AG04450 (cell line): ENCODE measurements at regions not wholly inside any gene's neighbourhood (a gene's known extent, or its start where the extent isn't known, plus 50 kb on each side); places are given as distances from the start of the nearest gene placed in this dataset.

Source experiments
- CTCF ChIA-PET: fragments of 300-600, 350-600 bp; formaldehyde crosslinking; extraction: SDS; loops from one replicate; lab custom pipeline; 2022; ENCODE audit warnings: antibody characterized with exemption, inconsistent platforms; lab: Charles Lee
- POLR2A ChIA-PET: fragments of 350-600 bp; formaldehyde crosslinking; extraction: SDS; loops from one replicate; lab custom pipeline; 2021; ENCODE audit warnings: antibody characterized with exemption, inconsistent platforms; lab: Yijun Ruan, JAX
- DNase-seq: peaks from one replicate; pipeline ENCODE4 v3.0.0-alpha.2; 2011; ENCODE audit warnings: low read depth, low spot score
- H3K27ac ChIP-seq: one replicate; pipeline ENCODE4 v1.5.1; 2012; ENCODE audit warnings: low read depth, low read length, control low read depth
- H3K27me3 ChIP-seq: one replicate; pipeline ENCODE4 v1.6.0; 2012; ENCODE audit warnings: low read length; ENCODE audit not compliant: control insufficient read depth, insufficient read depth
- H3K4me3 ChIP-seq: 2 replicates; pipeline ENCODE4 v1.5.1; 2011; ENCODE audit warnings: mild to moderate bottlenecking, low read depth, low read length, control low read depth
- H3K9me3 ChIP-seq: 2 replicates; pipeline ENCODE4 v1.5.1; 2012; ENCODE audit warnings: low read length; ENCODE audit not compliant: control insufficient read depth, insufficient read depth
- TF ChIP-seq, protein P1 (sequence below): IDR thresholded peaks from 2 replicates; pipeline ENCODE4 v1.5.1; 2011; ENCODE audit warnings: low read depth, low read length, control low read depth, inconsistent platforms

- H3K27ac ChIP-seq: no peak overlapping the region
- no peak for DNase-seq
- H3K27me3 ChIP-seq: no peaks in the 10 kb centered on the region
- TF ChIP-seq, protein P1, sequence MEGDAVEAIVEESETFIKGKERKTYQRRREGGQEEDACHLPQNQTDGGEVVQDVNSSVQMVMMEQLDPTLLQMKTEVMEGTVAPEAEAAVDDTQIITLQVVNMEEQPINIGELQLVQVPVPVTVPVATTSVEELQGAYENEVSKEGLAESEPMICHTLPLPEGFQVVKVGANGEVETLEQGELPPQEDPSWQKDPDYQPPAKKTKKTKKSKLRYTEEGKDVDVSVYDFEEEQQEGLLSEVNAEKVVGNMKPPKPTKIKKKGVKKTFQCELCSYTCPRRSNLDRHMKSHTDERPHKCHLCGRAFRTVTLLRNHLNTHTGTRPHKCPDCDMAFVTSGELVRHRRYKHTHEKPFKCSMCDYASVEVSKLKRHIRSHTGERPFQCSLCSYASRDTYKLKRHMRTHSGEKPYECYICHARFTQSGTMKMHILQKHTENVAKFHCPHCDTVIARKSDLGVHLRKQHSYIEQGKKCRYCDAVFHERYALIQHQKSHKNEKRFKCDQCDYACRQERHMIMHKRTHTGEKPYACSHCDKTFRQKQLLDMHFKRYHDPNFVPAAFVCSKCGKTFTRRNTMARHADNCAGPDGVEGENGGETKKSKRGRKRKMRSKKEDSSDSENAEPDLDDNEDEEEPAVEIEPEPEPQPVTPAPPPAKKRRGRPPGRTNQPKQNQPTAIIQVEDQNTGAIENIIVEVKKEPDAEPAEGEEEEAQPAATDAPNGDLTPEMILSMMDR: no peak
- no peak overlapping the region for H3K4me3 ChIP-seq
- H3K9me3 ChIP-seq: no peaks in the 10 kb centered on the region; the same call in 1 of the 2 replicates
- ChIA-PET CTCF (interaction anchor here (1.4 kb wide), 1 partner anchor 232 kb away, joined by 4 read pairs; no protein-coding TSS in a partner anchor), POLR2A (no interaction called here)
Measured at GRCh38 chr4:180099957-180100356, 2143.2 kb upstream of the TENM3 start.

DNA sequence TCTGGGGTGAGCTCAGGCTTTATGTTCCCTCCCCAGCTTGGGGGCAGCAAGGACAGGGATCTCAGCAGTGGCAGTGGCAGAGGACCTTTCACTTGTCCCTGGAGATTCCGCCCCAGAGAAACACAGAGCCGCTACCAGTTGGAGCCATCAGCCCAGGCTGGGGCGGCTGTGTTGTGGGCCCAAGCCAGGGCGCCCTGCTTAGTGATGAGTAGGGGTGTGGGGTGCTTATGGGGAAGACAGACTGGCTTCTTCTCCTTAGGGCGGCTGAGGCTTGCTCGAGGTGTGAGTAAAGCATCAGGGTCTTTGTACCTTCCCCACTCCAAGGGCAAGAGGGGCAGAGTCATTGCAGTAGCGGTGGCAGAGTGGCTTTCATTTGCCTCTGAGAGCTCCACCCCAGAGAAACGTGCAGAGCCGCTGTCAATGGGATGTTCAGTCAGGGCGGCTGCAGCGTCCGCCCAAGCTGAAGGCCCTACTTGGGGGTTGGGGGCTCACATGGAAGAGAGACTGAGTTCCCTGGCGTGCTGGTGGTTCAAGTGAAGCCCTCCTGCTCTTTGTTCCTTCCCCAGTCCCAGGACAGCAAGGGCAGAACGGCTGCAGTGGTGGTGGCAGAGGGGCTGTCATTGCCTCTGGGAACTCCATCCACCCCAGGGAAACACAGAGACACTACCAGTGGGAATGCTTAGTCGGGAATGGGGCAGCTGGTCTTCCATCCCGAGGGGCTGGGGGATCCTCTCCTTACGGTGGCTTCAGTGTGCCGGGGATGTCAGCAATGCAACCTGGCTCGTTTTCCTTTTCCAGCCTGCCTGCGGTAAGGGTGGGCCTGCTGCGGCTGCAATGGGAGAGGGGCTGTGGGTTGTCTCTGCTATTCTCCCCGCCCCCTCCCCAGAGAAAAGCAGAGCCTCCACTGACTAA, 2142.5 kb upstream of the TENM3 start:
- no peaks in the 10 kb centered on the region; the same call in 1 of the 2 replicates for H3K9me3 ChIP-seq
- POLR2A ChIA-PET: no interaction called here
- TF ChIP-seq, protein P1: no peak
- CTCF ChIA-PET: no interaction called here
- DNase-seq: no peak
- no peaks in the 10 kb centered on the region for H3K27me3 ChIP-seq
- no peak overlapping the region for H3K27ac ChIP-seq
- no peak overlapping the region for H3K4me3 ChIP-seq

DNA sequence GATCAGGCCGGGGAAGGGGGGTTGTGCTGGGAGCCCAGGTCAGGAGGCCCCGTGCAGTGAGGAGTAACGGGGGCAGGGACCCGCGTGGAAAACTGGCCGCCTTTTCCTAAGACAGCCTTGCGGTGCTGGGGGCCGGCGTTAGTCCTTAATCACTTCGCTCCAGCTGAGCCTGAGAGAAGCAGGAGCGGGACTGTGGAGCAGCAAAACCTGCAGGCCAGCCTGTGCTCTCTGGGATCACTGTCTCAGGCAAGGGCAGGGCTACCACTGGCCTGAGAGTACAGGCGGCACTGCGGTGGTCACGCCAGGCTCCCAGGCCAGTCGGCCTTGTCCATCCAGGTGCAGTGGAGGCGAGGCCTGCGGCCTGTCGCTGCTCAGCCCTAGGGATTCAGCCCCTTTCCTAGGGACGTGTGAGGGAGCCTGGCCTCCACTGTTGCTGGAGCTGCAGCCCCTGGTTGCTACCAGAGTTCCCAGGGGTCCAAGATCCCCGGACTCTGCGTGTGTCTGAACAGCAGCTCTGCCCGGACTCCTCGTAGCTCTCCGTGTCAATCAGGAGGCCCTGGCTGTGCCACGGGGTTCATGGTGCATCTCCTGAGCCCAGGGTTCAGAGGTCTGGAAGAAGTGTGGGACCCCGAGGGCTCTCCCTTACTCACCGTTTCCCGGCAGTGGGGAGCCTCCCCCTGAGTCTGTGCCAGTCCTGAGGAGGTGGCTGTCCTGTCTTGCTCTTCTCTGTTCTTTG, 2141.7 kb upstream of the TENM3 start:
- POLR2A ChIA-PET: no interaction called here
- no peak for DNase-seq
- Histone ChIP-seq H3K27ac (no peak overlapping the region), H3K9me3 (no peaks in the 10 kb centered on the region; the same call in 1 of the 2 replicates), H3K27me3 (no peaks in the 10 kb centered on the region), H3K4me3 (no peak overlapping the region)
- CTCF ChIA-PET: no interaction called here
- TF ChIP-seq, protein P1: no peak

DNA sequence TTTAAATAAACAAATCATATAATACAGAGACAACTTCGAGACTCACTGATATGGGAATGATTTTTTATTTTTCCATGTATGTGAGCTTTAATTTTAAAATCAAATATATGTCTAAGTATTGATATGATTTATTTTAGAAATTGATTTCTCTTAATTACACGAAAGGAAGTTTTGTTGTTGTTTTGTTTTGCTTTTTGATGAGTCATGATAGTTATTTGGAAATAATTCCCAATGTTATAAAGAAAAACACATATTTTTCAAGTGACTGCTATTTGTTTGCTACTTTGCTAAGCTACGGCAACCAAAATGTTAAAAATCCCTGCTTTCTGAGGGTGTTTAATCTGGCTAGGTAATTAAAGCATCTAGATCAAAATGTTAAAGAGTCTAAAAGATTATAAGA, 2139.4 kb upstream of the TENM3 start:
- POLR2A ChIA-PET: no interaction called here
- no peaks in the 10 kb centered on the region for H3K27me3 ChIP-seq

More for the DNA sequence above, 2139.4 kb upstream of the TENM3 start:
- no peak overlapping the region for H3K27ac ChIP-seq
- H3K4me3 ChIP-seq: no peak overlapping the region
- no peak for DNase-seq
- CTCF ChIA-PET: no interaction called here
- TF ChIP-seq, protein P1: no peak
- H3K9me3 ChIP-seq: no peaks in the 10 kb centered on the region; the same call in 1 of the 2 replicates
